Activated CD4-positive, alpha-beta T cell treated with anti-CD3 and anti-CD28 coated beads, Interleukin-2, Interleukin-4, amounts not matched to agents 100 ng/mL and 50 ng/mL, durations not matched to agents 16 hours and 8 hours (primary cell): ENCODE measurements at regions not wholly inside any gene's neighbourhood (a gene's known extent, or its start where the extent isn't known, plus 50 kb on each side); places are given as distances from the start of the nearest gene placed in this dataset.
A peak's percentile ranks its signal among the peaks of the same experiment; 100 is the strongest.

ENCODE experiments used
- DNase-seq: peaks from one replicate; pipeline ENCODE4 v3.0.0-alpha.2; 2020; ENCODE audit warnings: low spot score

- no peak for DNase-seq
Measured at GRCh38 chr3:132187746-132188145, 129.5 kb upstream of the ACP3 start.

GRCh38 chr3:132189601-132190000 is 127.6 kb upstream of the ACP3 start:
- DNase-seq = no peak

- DNase-seq = no peak
Measured at GRCh38 chr3:132196113-132196512, 121.1 kb upstream of the ACP3 start.

GRCh38 chr3:132198516-132198915 is 118.7 kb upstream of the ACP3 start:
- DNase-seq = no peak

- DNase-seq = no peak
Measured at GRCh38 chr3:132199451-132199850, 117.8 kb upstream of the ACP3 start.

GRCh38 chr3:132202586-132202985 is 114.6 kb upstream of the ACP3 start:
- DNase-seq = no peak

GRCh38 chr3:132203889-132204596 is 113.2 kb upstream of the ACP3 start:
- no peak for DNase-seq

GRCh38 chr3:132205609-132206008 is 111.6 kb upstream of the ACP3 start:
- no peak for DNase-seq

- no peak for DNase-seq
Measured at GRCh38 chr3:132209855-132210254, 107.4 kb upstream of the ACP3 start.

- DNase-seq = peak; percentile 16
Measured at GRCh38 chr3:132210476-132211346, 106.5 kb upstream of the ACP3 start.

GRCh38 chr3:132211896-132212295 is 105.3 kb upstream of the ACP3 start:
- no peak for DNase-seq

- DNase-seq = no peak
Measured at GRCh38 chr3:132218817-132219755, 98.1 kb upstream of the ACP3 start.

GRCh38 chr3:132220986-132221385 is 96.2 kb upstream of the ACP3 start:
- no peak for DNase-seq

- DNase-seq = no peak
Measured at GRCh38 chr3:132222868-132223538, 94.2 kb upstream of the ACP3 start.

GRCh38 chr3:132225664-132226063 is 91.5 kb upstream of the ACP3 start:
- no peak for DNase-seq

- DNase-seq = no peak
Measured at GRCh38 chr3:132228923-132229322, 88.3 kb upstream of the ACP3 start.

GRCh38 chr3:132229641-132230040 is 87.6 kb upstream of the ACP3 start:
- DNase-seq = no peak

- no peak for DNase-seq
Measured at GRCh38 chr3:132230156-132231000, 86.8 kb upstream of the ACP3 start.

GRCh38 chr3:132231633-132232032 is 85.6 kb upstream of the ACP3 start:
- DNase-seq = no peak

GRCh38 chr3:132232231-132232792 is 84.9 kb upstream of the ACP3 start:
- DNase-seq = no peak
